K562 (cell line): ENCODE measurements at regions not wholly inside any gene's neighbourhood (a gene's known extent, or its start where the extent isn't known, plus 50 kb on each side); places are given as distances from the start of the nearest gene placed in this dataset.
A peak's percentile ranks its signal among the peaks of the same experiment; 100 is the strongest.

Source experiments
- ADNP ChIP-seq: fragments of 200-800 bp; sonication (Bioruptor generic); IDR thresholded peaks from 2 replicates; pipeline ENCODE4 v1.6.1; 2016; ENCODE audit warnings: missing genetic modification characterization, missing compliant biosample characterization
- HMGXB4 ChIP-seq: sonication (generic); formaldehyde crosslinking; IDR thresholded peaks from 2 replicates; pipeline ENCODE4 v1.8.1; 2023; ENCODE audit warnings: mild to moderate bottlenecking, missing genetic modification reagents
- MYBL2 ChIP-seq, 2 experiments: fragments of 450-650 bp in 1 of 2; sonication (generic) in 1 of 2; formaldehyde crosslinking in 1 of 2; IDR thresholded peaks; 2 replicates each; pipeline versions ENCODE4 v1.6.1 to v1.8.1; 2017 to 2022; ENCODE audit warnings: borderline replicate concordance in 1 of 2, inconsistent platforms in 1 of 2, low read depth in 1 of 2, mild to moderate bottlenecking in 1 of 2, missing genetic modification reagents in 1 of 2, moderate library complexity in 1 of 2
- NFE2 ChIP-seq: IDR thresholded peaks from 2 replicates; pipeline ENCODE4 v1.6.1; 2014; ENCODE audit warnings: antibody characterized with exemption, low read depth
- PHB2 ChIP-seq: fragments of 450-650 bp; IDR thresholded peaks from 2 replicates; pipeline ENCODE4 v1.6.1; 2017; ENCODE audit warnings: low read depth
- POU5F1 ChIP-seq: fragments of 150-350 bp; IDR thresholded peaks from 2 replicates; pipeline ENCODE4 v1.6.1; 2014; ENCODE audit warnings: borderline replicate concordance, low read length, low read depth, mild to moderate bottlenecking; ENCODE audit not compliant: partially characterized antibody
- RERE ChIP-seq: sonication (generic); formaldehyde crosslinking; IDR thresholded peaks from 2 replicates; pipeline ENCODE4 v1.8.0; 2023; ENCODE audit warnings: missing genetic modification reagents, mild to moderate bottlenecking, borderline replicate concordance
- RNF219 ChIP-seq: fragments of 250-450 bp; sonication (Bioruptor Pico); IDR thresholded peaks from 2 replicates; pipeline ENCODE4 v1.5.0; 2022; ENCODE audit warnings: mild to moderate bottlenecking
- ZBTB26 ChIP-seq: fragments of 450-650 bp; formaldehyde crosslinking; IDR thresholded peaks from 2 replicates; pipeline ENCODE4 v1.4.0; 2022; ENCODE audit warnings: missing genetic modification characterization
- ZC3H8 ChIP-seq: fragments of 450-650 bp; IDR thresholded peaks from 2 replicates; pipeline ENCODE4 v1.6.1; 2017
- ZKSCAN1 ChIP-seq: fragments of 150-350 bp; IDR thresholded peaks from 2 replicates; pipeline ENCODE4 v1.6.1; 2016; ENCODE audit warnings: low read depth, low read length
- ZNF561 ChIP-seq: fragments of 450-650 bp; formaldehyde crosslinking; conservative IDR thresholded peaks from 2 replicates; pipeline ENCODE4 v1.4.0; 2020; ENCODE audit warnings: mild to moderate bottlenecking, moderate library complexity
- ZNF695 ChIP-seq: fragments of 450-650 bp; formaldehyde crosslinking; IDR thresholded peaks from 2 replicates; pipeline ENCODE4 v1.4.0; 2020; ENCODE audit warnings: mild to moderate bottlenecking, moderate library complexity

- no peak for TF ChIP-seq PHB2
- no peak for TF ChIP-seq POU5F1
- TF ChIP-seq ZKSCAN1: peak; percentile 51; the same call in 1 of the 2 replicates
- no peak for TF ChIP-seq MYBL2 (IDR thresholded peaks at IDR 0.05; ENCODE audit: low read depth)
- no peak for TF ChIP-seq MYBL2 (CRISPR knock-in tag; IDR thresholded peaks at IDR 0.05; ENCODE audit: borderline replicate concordance)
- peak; percentile 89 for TF ChIP-seq ZNF561
- peak; percentile 96 for TF ChIP-seq ZNF695 (CRISPR knock-in tag)
- no peak for TF ChIP-seq ADNP (tag)
- 0 out of 2 replicates have a peak, but pooled peaks have one; percentile 2 for TF ChIP-seq ZC3H8
- TF ChIP-seq NFE2: no peak; the same call in 1 of the 2 replicates
- peak; percentile 99 for TF ChIP-seq ZBTB26 (CRISPR knock-in tag)
- peak; percentile 94 for TF ChIP-seq RNF219 (CRISPR knock-in tag)
- peak; percentile 93; the same call in 1 of the 2 replicates for TF ChIP-seq RERE (CRISPR knock-in tag)
- peak; percentile 49; the same call in 1 of the 2 replicates for TF ChIP-seq HMGXB4
Measured at GRCh38 chr6:27133281-27134227, 113.9 kb upstream of the PRSS16 start (continued).
